Heart right ventricle (tissue), 16 donors: ENCODE measurements at regions not wholly inside any gene's neighbourhood (a gene's known extent, or its start where the extent isn't known, plus 50 kb on each side); places are given as distances from the start of the nearest gene placed in this dataset.

ENCODE experiments used
- ATAC-seq, 8 donors: fragments of 200-7000 bp; cut with Tn5 transposase; one replicate each; pipeline ENCODE4 v1.9.1; 2020; ENCODE audit warnings: mild to moderate bottlenecking in 8 of 8, moderate library complexity in 8 of 8, moderate number of reproducible peaks in 1 of 8
- DNase-seq, 2 donors: peaks; one replicate each; pipeline ENCODE4 v3.0.0-alpha.2; 2020
- H3K27ac ChIP-seq, 10 donors: fragments of 200-600 bp; sonication (generic) in 2 of 10; one replicate each; pipeline versions ENCODE4 v1.5.0 to v1.8.0; 2020 to 2022; ENCODE audit warnings: mild to moderate bottlenecking in 3 of 10
- H3K27me3 ChIP-seq, 7 donors: fragments of 200-600 bp; one replicate each; pipeline ENCODE4 v1.8.0; 2021 to 2022; ENCODE audit warnings: mild to moderate bottlenecking in 2 of 7
- H3K36me3 ChIP-seq, 9 donors: fragments of 200-600 bp; sonication (generic) in 1 of 9; one replicate each; pipeline versions ENCODE4 v1.5.0 to v1.8.0; 2020 to 2022; ENCODE audit warnings: mild to moderate bottlenecking in 2 of 9
- H3K4me1 ChIP-seq, 9 donors: fragments of 200-600 bp; sonication (generic) in 1 of 9; one replicate each; pipeline versions ENCODE4 v1.5.0 to v1.8.0; 2020 to 2022; ENCODE audit warnings: mild to moderate bottlenecking in 4 of 9
- H3K4me3 ChIP-seq, 10 donors: fragments of 200-600 bp; sonication (generic) in 2 of 10; one replicate each; pipeline versions ENCODE4 v1.5.0 to v1.8.0; 2020 to 2022; ENCODE audit warnings: mild to moderate bottlenecking in 7 of 10, moderate library complexity in 2 of 10
- H3K9me3 ChIP-seq, 11 donors: fragments of 200-600 bp in 10 of 11; sonication (generic) in 2 of 11; one replicate each; pipeline versions ENCODE4 v1.5.0 to v1.8.0; 2013 to 2022; ENCODE audit warnings: mild to moderate bottlenecking in 2 of 11, control low read depth in 1 of 11, moderate library complexity in 1 of 11
- CTCF ChIP-seq, 9 donors: fragments of 200-600 bp; sonication (generic) in 2 of 9; IDR thresholded peaks; one replicate each; pipeline versions ENCODE4 v1.5.0 to v1.8.0; 2021 to 2022; ENCODE audit warnings: antibody characterized with exemption in 9 of 9, mild to moderate bottlenecking in 5 of 9, moderate library complexity in 1 of 9
- WGBS, 2 donors: extraction: QIAGEN DNeasy Blood & Tissue Kit; methylation state at CpG; one replicate each; pipeline ENCODE4 v1.1.7; 2013; ENCODE audit warnings: inconsistent platforms in 1 of 2; 5-methylcytosine and 5-hydroxymethylcytosine counted together
- intact Hi-C, 10 donors: fragments of 100-400 bp; cut with DNase I; formaldehyde crosslinking; loops; one replicate each; pipeline versions ENCODE4 v1.11.1 to v1.14.2; 2022
- donor health status: Arrhythmogenic right ventricular cardiomyopathy.
- donor health status: ischemic (EF 13 %, LVEDD 7.1; RV severe dilation, severe dysfunction).
- donor health status: healthy with polysubstance abuse.
- donor health status: DM: no; HTN: yes; CAD: no.
- donor health status: DM: no; HTN: no; CAD: no.
- donor health status: ischemic (EF 25% LVEDD 6.9; RV normal size, moderate dysfunction).
- donor health status: ischemic (EF 25% LVEDD 5.7; RV mildly dilated, moderate dysfunction).
- donor health status: healthy.
- donor health status: DM: yes; HTN: yes; CAD: no.
- donor health status: Ischemic cardiomyopathy.
- donor health status: ischemic (EF 35%, LVEDD 5.7; RV mildly dilated, moderate dysfunction).
- donor health status: nonischemic (EF 11% LVEDD 7.7; RV severe dilation, severe dysfunction).
- donor health status: DM: yes; HTN: yes; CAD: no.
- donor health status: PGD.
- donor health status: ischemic (EF 29% LVEDD 5.4; RV normal size, mild dysfunction).
- donor health status: nonischemic (EF 23%, LVEDD 6.1; RV moderate dilation, normal function).

GRCh38 chr2:120509213-120509815, 163.4 kb downstream of the INHBB start:
- TF ChIP-seq CTCF (IDR thresholded peaks at IDR 0.05), result no peak
- ATAC-seq (no peak), DNase-seq (no peak)
- WGBS, 2 donors, result 97 to 98% methylated on average over 14 of the region's 14 CpGs
- no peak overlapping the region for H3K4me3 ChIP-seq
- H3K9me3 ChIP-seq, result no peaks in the 10 kb centered on the region
- no peak overlapping the region for H3K27ac ChIP-seq
- peaks cover 0 to 18% (median 0%) of the 10 kb centered on the region in 7 donors for H3K27me3 ChIP-seq
- H3K36me3 ChIP-seq, result no peaks in the 10 kb centered on the region
- intact Hi-C loops, result loop anchor here in 2 of 10 donors (5.0 kb wide), 2 partner anchors 158 to 168 kb away; no protein-coding TSS in a partner anchor
- H3K4me1 ChIP-seq, result peaks cover 0 to 20% (median 9%) of the 10 kb centered on the region in 9 donors

- intact Hi-C loops, result loop anchor here in 3 of 10 donors (5.0 kb wide), 3 partner anchors 42 to 167 kb away; no protein-coding TSS in a partner anchor
- Histone ChIP-seq H3K27me3 (peaks cover 0 to 18% (median 0%) of the 10 kb centered on the region in 7 donors), H3K4me3 (no peak overlapping the region), H3K9me3 (no peaks in the 10 kb centered on the region), H3K36me3 (no peaks in the 10 kb centered on the region), H3K4me1 (peaks cover 0 to 17% (median 6%) of the 10 kb centered on the region in 9 donors), H3K27ac (no peak overlapping the region)
- TF ChIP-seq CTCF (IDR thresholded peaks at IDR 0.05), result no peak
- no peak for ATAC-seq
- WGBS, 2 donors, result 92 to 93% methylated on average over 10 of the region's 10 CpGs
- DNase-seq, result no peak
These were observed 164.2 kb downstream of the INHBB start for GRCh38 chr2:120509991-120510735.

- ATAC-seq, result no peak
- Histone ChIP-seq H3K27ac (no peak overlapping the region), H3K4me1 (peaks cover 0 to 17% (median 6%) of the 10 kb centered on the region in 9 donors), H3K36me3 (no peaks in the 10 kb centered on the region), H3K4me3 (no peak overlapping the region), H3K9me3 (no peaks in the 10 kb centered on the region), H3K27me3 (peaks cover 0 to 18% (median 0%) of the 10 kb centered on the region in 7 donors)
- no peak for TF ChIP-seq CTCF (IDR thresholded peaks at IDR 0.05)
- intact Hi-C loops, result loop anchor here in 2 of 10 donors (5.0 kb wide), 2 partner anchors 41 to 166 kb away; no protein-coding TSS in a partner anchor
- WGBS, 2 donors, result 93 to 96% methylated on average over 11 of the region's 11 CpGs
- no peak for DNase-seq
These were observed 164.9 kb downstream of the INHBB start for GRCh38 chr2:120510751-120511395.

- H3K36me3 ChIP-seq, result no peaks in the 10 kb centered on the region
- ATAC-seq (no peak), DNase-seq (no peak)
- H3K4me1 ChIP-seq, result peaks cover 0 to 20% (median 6%) of the 10 kb centered on the region in 9 donors
- intact Hi-C loops, result loop anchor here in 2 of 10 donors (5.0 kb wide), 2 partner anchors 41 to 166 kb away; no protein-coding TSS in a partner anchor
- H3K27ac ChIP-seq, result no peak overlapping the region
- no peaks in the 10 kb centered on the region for H3K9me3 ChIP-seq
- peaks cover 0 to 18% (median 0%) of the 10 kb centered on the region in 7 donors for H3K27me3 ChIP-seq
- TF ChIP-seq CTCF (IDR thresholded peaks at IDR 0.05), result no peak
- no peak overlapping the region for H3K4me3 ChIP-seq
- 63 to 70% methylated on average over 18 of the region's 18 CpGs for WGBS, 2 donors
These were observed 165.6 kb downstream of the INHBB start for GRCh38 chr2:120511536-120511935.
